GM12873 (cell line): ENCODE measurements at regions not wholly inside any gene's neighbourhood (a gene's known extent, or its start where the extent isn't known, plus 50 kb on each side); places are given as distances from the start of the nearest gene placed in this dataset.

Experiments
- CTCF ChIP-seq: IDR thresholded peaks from 2 replicates; pipeline ENCODE4 v1.5.1; 2012; ENCODE audit warnings: low read depth, mild to moderate bottlenecking, moderate library complexity, low read length, control low read depth; ENCODE audit not compliant: insufficient read depth; ENCODE audit errors: missing control alignments

DNA sequence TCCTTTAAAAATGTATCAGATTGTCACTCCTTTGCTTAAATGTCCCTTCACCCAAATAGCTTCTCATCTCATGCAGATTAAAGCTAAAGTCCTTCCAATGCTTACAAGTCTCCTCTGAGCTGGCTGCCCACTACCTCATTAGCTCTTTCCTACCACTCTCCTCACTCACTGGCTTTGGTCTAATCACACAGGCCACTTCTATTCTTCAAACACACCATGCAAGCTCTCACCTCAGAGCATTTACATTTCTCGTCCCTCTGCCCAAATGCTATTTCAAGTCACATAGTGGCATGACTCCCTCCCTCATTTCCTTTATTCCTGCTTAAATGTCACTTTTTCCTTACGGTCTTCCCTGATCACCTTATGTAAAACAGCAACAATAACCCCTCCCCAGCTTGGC, 110.6 kb upstream of the CMC1 start:
- no peak for TF ChIP-seq CTCF

GRCh38 chr3:28132941-28133340, 108.5 kb upstream of the CMC1 start:
- no peak for TF ChIP-seq CTCF

GRCh38 chr3:28134198-28134597, 107.2 kb upstream of the CMC1 start:
- TF ChIP-seq CTCF: no peak

GRCh38 chr3:28134792-28135375, 106.5 kb upstream of the CMC1 start:
- TF ChIP-seq CTCF: no peak

DNA sequence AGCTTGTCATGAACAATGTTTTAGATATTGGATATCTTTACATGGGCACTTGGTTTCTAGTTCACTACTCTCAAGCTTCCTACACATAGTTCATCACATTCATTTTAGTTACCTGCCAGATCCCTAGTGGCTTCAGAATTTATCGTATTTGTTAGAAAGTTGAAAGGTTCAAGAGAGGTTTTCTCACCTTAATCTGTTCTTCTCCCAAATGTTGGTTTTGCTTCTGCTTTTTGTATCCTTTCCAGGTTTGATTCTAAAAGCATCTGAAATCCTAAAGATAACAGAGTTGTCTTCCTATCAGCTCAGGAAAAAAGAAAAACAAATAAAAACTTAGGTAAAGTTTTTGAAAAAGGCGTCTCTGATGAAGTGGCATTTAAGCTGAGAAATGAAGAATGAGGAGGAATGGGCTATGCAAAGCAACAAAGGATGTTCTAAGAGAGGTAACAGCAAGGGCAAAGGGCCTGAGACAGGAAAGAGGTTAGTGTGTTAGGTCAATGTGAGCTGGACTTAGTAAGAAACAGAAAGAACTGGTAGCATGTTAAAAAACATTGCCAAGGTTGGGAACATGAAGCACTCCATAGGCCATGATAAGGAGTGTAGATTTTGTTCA, 104.7 kb upstream of the CMC1 start:
- TF ChIP-seq CTCF: no peak

DNA sequence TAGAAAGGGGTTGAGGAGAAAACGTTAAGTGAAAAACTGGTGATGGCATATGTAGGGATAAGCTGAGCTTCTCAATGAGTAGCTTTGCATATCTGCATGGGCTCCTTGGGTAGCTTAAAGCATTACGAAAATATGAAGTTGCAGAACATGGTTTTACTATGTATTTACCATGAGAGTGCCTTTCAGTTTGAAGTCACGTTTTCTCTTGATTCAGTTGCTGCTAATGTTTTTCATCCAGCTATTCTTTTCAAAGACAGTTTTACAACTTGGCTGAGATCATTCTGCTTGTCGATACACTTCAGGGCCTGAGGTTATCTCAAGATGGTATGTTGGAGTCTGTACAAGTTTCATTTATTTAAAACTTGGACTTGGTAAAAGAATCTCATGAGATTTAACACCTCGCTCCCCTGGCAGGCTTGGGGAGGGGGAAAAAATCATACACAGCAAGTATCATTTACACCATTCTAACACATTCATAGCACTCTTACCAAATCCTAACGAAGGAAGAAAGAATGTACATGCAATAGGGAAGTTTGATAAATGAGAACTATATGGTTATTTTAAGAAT, 103.3 kb upstream of the CMC1 start:
- no peak for TF ChIP-seq CTCF

- TF ChIP-seq CTCF: no peak
Observed at GRCh38 chr3:28139288-28139687, 102.1 kb upstream of the CMC1 start.
